NCI-H345 (cell line): ENCODE measurements at regions not wholly inside any gene's neighbourhood (a gene's known extent, or its start where the extent isn't known, plus 50 kb on each side); places are given as distances from the start of the nearest gene placed in this dataset.

Source experiments
- DNase-seq: peaks from one replicate; lab custom pipeline; 2025; lab: John Stamatoyannopoulos, UW

DNA sequence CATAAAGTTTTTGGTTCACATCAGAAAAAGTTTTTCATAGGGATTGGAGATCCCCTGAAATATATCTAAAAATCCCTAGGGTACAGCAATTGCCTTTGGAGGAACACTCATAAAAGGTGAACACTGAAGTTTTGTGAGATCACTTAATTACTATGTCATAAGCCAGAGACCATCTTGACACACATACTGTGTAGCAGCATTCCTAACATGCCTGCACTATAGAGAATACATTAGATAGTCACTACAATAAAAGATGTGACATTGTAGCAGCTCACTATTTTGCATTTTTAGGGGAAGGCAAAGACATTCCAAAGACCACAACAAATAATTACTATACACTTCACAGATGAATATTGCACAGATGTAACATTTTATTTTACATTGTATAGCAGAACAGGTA is 779.9 kb downstream of the KCNT2 start:
- DNase-seq: no peak

DNA sequence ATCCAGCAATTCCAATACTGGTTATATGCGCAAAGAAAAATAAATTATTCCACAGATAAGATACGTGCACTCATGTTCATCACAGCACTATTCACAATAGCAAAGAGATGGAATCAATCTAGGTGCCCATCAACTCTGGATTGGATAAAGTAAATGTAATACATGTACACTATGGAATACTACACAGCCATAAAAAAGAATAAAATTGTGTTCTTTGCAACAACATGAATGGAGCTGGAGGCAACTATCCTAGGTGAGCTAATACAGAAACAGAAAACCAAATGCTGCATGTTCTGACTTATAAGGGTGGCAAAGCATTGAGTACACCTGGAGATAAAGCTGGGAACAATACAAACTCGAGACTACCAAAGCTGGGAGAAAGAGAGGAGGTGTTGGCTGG is 787.3 kb downstream of the KCNT2 start:
- DNase-seq: no peak

DNA sequence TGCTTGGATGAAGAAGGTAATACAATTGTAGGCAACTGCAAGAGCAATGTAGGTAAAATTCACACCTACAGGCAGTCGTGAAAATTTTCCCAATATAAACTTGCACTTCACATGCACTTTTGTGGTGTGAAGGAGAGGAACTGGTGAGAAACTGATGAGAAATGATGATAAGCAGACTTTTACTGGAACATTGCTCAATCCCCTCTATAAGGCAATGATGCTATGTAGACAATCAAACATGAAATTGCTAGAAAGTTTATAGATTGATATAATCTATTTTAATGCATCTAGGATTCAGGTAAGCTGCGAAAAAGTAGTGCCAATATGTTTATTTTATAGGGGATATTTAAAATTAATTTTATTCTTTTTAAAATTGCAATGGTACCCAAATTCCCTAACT is 802.2 kb downstream of the KCNT2 start:
- DNase-seq: no peak

DNA sequence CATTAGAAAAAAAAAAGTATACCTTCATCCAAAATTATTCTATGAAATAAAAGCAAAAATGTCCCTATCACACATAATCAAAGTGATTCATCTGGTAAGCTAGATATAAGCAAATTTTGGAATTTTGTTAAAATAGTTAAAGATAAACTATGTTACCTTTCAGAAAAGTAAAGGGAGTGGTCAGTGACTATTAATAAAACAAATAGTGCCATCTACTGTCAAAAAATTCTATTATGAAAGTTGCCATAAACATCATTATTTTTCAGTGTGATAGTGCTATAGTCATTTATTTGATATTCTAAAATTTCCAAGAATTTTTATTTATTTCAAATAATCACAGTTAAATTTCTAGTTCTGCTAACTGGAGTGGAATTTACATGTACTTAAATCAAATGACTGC is 803.7 kb downstream of the KCNT2 start:
- no peak for DNase-seq

DNA sequence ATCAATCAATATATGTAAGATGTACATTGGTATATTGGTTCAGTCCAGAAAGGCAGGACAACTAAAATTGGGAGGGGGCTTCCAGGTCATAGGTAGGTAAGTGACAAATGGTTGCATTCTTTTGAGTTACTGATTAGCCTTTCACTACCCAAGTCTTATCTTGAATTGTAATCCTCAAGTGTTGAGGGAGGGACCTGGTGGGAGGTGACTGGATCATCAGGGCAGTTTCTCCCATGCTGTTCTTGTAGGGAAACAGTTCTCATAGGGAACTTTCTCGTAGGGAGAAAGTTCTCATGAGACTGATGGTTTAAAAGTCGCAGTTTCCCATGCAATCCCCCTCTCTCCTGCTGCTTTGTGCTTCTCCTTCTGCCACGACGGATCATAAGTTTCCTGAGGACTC is 809.2 kb downstream of the KCNT2 start:
- DNase-seq: no peak

DNA sequence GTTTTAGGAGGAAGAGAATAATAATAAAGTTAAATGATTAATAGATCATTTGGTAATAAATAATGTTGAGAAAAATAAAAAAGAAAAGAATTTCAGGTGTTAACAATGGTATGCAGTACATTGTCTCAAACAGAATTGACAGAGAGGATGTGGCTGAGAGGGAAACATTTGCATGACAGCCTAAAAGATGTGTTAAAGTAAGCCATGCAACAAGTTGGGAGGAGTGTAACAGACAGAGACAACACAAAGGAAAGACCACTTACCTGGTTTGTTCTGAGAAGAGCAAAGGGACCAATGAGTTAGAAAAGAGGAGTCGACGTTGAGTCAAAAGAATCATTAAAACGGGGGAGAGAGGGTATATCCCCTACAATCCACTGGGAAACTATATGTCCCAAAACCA is 814.0 kb downstream of the KCNT2 start:
- no peak for DNase-seq

DNA sequence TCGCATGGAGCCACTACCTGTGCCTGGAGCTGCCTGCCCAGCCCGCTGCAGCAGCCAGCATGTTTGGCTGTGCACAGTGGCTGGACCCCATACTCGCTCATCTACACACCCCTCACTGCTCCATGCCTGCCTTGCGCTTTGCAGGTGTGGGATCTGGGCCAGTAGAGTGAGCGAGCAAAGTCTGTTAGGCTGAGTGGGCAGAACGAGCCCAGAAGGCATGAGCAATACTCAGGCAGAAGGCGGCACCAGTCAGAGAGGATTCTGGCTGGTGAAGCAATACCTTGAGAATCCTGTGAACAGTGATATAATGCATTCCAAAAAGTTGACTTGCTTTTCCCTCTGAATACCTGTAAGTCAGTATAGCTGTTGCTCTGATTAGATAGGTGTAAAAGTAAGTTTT is 816.4 kb downstream of the KCNT2 start:
- no peak for DNase-seq

DNA sequence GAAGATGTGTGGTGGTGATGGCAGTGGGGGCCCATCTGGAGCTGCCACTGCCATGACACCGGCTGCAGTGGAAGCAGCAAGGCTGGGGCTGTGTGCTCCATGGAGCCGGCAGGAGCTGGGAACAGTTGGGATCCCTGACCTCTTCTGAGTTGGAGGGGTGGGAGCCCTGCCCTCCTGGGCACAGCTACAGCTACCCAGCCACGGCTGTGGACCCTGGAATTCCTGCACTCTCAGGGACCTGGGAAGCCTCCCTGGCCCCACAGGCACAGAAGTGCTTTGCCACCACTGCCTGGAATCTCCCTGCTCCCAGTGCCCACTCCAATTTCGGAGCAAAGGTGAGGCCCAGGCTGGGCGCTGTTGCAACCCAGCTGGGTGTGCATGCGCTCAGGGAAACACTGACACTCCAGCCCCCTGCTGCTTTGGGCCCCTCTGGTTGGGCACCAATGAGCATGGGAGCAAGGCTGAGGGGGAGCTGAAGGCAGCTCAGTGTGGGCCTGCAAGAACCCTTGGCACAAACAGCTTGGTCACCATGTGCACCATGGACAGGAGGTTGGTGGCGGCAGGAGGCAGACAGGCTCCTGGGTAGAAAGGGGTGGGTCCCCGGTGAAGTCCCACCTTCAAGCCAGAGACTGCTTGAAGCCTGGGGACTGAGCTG is 817.6 kb downstream of the KCNT2 start:
- DNase-seq: no peak

DNA sequence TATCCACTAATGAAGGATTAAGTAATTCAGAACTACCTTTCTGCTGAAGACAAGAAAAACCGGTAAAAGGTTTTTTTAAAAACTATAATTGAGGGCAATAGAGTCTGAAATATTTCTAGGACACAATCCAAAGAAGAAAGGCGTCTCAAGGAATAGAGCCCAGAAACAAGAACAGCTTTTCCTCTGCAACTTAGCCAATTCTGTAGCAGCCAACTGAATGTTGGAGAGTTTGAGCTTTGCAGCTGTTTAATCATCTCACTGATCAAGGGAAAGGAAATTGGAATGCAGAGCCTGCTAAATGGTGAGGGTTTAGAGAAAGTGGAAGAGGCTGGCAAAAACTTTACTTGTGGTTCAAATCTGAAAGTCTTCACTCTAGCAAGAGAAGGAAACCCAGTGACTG is 818.9 kb downstream of the KCNT2 start:
- no peak for DNase-seq

DNA sequence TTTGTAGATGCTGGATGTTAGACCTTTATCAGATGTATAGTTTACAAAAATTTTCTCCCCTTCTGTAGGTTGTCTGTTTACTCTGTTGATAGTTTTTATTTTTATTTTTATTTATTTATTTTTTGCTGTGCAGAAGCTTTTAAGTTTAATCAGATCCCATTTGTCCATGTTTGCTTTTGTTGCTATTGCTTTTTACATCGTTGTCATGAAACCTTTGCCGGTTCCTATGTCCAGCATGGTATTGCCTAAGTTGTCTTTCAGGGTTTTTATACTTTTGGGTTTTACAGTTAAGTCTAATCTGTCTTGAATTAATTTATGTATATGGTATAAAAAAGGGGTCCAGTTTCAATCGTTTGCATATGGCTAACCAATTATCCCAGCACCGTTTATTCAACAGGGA is 819.5 kb downstream of the KCNT2 start:
- DNase-seq: no peak

DNA sequence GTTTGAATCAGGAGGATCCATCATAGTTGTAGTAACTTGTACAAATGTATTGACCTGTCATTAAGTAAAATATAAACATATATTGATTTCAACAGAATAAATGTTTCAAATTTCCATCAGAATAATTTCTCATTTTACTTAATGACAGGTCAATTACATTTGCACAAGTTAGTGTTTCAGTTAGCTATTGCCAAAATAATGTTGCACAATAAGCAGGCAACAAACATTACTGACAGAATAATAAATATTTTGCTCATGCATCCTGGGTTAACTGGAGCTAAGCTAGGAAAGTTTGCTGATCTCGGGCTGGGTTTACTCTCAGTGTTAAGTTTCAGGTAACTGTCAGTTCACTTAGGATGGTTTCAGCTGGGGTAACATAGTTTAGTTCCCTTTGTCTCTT is 822.4 kb downstream of the KCNT2 start:
- no peak for DNase-seq

DNA sequence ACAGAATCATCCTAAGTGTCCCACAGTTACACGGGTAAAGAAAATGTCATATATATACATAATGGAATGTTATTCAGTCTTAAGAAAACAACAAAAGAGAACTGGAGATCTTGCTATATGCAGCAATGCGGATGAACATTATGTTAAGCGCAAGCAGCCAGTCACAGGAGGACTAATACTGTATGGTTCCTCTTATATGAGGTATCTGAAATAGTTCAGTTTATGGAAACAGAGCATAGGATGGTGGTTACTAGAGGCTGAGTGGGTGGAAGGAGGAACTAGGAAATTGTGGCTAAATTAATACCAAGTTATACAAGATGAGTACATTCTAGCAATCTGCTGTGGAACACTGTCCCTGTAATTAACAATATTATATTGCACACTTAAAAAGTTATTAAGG is 834.3 kb downstream of the KCNT2 start:
- no peak for DNase-seq

DNA sequence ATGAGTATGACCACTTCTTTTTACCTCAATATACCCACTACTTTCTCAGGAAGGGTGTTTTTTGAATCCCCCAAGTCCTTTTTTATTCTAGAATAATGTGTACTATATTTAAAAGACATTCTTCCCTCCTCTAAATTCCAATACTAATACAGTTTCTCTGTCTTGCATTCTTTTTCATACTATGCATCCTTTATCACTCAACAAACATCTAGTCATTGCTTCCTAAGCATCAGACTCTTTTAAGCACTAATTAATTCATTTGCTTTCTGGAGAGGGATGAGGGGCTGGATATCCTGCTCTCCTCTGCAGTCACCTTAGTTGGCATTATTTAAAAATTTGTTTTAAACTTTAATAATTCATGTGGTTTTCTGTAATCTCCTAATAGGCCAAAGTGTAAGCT is 838.8 kb downstream of the KCNT2 start:
- no peak for DNase-seq

DNA sequence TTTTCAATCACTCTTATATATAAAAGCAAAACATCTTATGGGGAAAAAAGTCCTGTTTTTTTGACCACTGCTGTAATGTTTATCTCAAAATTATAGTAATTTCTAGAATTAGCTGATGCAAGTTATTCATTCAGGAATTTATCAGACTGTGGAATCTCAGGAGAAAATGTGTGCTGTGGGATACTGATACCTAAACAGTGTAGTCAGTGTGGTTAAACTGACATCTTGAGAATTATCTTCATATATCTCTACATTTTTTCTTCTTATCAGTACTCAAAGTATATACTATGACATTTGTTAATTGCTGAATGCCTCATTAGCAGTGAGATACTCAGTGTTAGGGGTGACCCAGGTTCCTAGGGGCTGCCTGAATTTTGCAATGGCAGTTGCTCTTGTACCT is 839.3 kb downstream of the KCNT2 start:
- DNase-seq: no peak

DNA sequence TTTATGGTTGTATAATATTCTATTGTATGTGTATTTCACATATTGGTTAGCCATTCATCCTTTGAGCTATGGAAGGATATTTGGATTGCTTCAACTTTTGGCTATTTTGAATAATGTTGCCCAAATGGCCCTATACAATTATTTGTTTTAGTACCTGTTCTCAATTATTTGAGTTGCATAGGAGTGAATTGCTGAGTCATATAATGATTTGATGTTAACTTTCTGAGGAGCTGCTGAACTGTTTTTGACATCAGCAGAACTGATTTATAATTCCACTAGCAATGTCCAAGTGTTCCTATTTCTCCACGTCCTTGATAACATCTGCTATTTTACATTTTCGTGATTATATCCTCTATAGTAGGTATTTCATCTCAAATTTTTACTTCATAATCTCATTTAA is 839.9 kb downstream of the KCNT2 start:
- no peak for DNase-seq

DNA sequence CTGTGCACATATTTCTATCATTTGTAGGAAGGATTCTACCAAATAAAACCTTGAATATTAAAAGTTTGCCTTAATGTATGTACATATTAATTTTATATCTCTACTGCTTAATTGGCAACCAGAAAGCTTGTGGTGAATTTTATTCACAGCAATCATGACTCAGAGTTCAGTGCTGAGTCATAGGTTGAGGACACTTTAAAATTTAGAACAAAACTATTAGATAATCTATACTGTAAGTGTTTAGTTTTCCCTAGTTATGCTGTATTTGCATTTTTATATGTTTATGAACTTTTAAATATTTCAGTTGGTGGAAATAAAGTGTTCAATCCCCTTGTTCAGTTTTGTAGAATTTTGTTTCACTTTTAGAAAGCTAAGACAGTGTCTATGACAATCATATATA is 841.5 kb downstream of the KCNT2 start:
- no peak for DNase-seq

DNA sequence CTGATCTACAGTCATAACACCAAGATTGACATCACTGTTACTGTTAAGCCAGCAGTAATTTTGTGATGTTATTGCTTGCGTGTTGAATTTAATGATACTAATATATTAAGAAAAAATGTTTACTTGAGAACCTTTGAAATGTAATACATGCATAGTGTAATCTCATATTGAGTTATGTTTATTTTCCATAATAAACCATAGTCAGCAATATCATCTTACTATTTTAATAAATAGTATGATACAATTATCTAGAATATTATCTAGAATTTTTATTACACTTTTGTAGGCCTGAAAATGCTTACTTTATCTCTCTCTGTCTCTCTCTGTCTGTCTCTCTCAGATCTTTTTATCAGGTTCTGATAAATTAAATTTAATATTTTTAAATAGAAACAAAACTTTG is 843.1 kb downstream of the KCNT2 start:
- no peak for DNase-seq

DNA sequence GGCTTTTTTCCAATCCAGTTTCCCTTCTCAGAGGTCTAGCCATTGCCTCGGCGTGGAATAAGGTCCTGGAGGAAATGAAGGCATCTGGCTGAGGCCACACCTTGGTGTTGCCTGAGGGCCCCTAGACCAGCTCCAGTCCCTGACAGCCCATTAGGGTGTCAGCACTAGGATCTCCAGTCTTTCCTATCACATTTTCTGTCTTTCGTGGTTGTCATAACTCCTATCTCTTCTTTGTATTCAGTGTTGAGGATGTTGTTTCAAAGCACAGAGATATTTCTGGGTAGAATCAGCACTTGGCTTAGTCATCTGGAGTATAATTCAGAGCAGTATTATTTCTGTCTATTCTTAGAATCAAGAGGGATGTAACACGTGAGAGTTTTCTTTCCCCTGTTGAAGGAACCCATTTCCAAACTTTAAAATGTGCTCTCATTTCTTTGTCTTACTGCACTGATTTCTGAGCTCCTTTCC is 844.3 kb downstream of the KCNT2 start:
- DNase-seq: peak; percentile 59

DNA sequence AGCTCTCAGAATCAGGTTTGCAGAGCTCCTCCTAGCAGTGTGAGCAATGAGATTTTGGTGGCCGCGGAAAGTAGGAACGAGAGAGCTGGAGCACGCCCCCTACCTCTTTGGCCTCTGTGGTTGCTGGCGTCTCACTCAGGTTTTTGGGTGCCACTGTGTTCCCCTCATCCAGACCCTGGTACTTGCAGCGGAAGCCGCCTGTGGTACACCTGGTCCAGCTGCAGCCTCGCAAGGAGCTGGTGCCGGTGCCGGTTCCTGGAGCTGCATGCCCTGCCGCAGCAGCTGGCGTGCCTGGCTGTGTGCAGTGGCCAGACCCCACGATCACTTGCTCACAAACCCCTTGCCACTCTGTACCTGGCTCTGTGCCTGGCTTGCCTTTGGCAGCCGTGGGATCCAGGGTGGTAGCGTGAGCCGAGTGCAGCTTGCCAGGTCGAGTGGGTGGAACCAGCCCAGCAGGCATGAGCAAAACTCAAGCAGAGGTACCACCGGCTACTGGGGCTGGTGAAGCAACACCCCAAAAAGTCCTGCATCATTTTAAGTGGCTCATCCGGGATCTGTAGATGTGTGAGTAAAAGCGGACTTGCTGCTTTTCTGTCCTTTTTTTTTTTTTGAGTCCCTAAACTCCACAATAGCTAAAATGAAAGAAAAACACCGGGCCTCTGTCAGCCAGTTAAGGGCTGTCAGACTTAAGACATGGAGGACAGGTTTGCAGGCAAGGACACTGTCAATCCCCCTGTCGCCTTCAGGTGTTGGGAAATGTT is 844.9 kb downstream of the KCNT2 start:
- DNase-seq: peak; percentile 86

DNA sequence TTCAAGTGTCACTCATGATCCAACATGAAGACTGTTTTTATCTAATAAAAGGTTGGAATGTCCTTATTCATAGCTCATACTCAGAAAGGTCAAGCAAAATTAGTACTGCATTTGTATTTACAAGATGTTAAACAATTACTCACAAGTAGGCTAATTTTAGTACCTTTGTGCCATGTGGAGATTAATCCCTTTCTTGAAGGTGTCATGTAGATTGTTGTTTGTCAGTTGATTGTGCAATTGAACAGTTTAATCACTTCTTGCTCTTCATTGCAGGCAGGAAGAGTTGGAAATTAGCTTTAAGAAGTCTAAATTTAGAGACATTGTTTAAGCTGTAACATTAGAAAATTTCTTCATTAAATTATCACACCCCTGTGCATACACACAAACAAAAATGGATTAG is 847.1 kb downstream of the KCNT2 start:
- no peak for DNase-seq

DNA sequence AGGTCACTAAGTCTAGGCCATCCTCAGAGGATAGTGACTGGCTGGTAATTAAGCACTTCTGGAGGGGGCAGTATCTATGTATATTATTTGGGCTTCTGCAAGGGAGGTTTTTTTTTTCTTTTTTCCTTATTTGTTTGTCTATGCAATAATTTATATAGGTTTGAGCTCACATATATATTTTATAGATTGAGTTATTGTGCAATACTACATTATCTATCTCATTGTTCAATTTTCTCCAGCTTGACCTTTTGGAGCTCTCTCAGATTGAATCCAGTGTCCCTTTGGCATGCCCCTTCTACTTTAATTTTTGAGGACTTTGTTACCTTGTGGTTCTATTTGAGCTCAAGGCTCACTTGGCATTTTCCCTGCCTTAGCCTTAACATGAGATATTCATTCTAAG is 852.1 kb downstream of the KCNT2 start:
- no peak for DNase-seq

DNA sequence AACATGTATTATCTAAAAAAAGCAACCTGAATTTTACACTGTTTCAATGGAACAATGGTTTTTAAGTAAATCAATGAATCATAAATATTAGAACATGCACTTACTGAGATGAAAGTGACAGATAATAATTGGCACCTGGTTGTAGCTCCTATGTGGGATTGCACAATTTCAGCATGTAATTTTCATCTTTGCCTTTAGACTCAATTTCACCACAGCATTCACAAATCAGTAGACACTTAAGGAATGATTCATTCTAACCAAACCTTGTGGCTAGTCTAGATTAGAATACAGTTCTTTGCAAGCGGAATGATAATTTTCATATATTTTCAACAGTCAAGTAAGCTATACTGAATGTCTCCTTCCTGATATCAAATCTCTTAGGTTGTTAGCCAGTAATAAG is 853.4 kb downstream of the KCNT2 start:
- DNase-seq: no peak

DNA sequence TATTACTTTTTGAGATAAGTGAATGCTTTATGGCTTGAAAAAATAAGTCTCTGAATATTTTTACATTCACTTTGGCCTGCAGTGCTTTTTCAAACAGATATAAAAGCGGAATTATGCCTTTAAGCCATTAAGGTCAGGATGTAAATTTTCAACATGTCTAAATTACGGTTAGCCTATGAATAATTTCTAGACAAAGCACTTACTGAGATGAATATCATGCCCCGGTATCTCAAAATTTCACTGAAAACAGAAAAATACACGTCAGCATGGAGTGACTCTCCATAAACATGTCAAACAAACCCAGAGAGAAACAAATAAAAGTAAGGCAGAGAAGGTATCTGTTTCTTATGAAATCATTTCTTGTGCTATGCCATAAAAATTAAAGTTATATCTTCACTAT is 853.9 kb downstream of the KCNT2 start:
- DNase-seq: no peak

DNA sequence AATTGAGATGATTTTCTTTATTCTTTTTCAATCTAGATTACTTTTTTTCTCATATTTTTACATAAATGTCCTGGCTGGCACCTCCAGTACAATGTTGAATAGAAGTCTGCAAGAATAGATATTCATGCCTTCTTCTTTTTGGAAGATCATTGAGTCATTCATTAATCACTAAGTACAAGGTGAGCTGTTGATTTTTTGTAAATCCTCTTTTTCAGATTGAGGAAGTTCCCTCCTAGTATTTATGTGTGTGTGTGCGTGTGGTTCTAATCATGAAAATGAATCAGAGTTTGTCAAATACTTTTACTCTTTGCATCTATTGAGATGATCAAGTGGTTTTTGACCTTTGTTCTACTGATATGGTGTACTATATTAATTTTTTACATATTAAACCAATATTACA is 859.3 kb downstream of the KCNT2 start:
- DNase-seq: no peak
